NCI-H2171 (cell line): ENCODE measurements at regions not wholly inside any gene's neighbourhood (a gene's known extent, or its start where the extent isn't known, plus 50 kb on each side); places are given as distances from the start of the nearest gene placed in this dataset.
"Not testable (repeated sequence)": the region's sequence is repeated elsewhere in the genome, so short reads cannot be mapped to it uniquely, and the experiment has no call there.

Experiments used
- DNase-seq: peaks from one replicate; lab custom pipeline; 2025; lab: John Stamatoyannopoulos, UW

DNA sequence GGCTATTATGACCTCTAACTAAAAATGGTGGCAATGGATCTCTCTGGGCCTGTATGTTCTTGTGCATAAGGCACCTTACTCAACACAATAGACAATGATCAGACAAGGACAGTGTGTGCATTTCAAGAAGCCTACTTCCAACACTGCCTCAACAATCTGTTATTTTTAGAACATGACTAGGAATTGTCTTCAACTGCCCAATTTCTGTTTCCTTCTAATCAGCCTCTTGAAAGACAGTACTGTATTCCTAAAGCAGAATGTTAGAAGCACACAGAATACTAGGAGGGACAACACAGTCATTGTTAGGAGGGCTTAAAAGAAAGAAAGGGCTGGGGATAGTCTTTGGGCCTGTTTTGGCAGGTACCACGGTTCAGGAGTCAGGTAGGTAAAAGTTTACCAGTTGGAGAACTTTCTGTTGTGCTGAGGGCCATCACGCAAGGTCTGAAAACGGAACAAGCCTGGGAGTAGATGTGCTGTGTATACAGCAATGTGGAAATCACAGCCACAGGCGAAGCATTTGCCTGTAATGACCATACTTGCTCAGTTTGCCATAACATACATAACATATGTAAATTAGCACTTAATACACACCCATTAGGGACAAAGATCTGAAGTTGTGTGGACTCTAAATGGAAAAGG lies 100.8 kb upstream of the ATXN3L start:
- no peak for DNase-seq

DNA sequence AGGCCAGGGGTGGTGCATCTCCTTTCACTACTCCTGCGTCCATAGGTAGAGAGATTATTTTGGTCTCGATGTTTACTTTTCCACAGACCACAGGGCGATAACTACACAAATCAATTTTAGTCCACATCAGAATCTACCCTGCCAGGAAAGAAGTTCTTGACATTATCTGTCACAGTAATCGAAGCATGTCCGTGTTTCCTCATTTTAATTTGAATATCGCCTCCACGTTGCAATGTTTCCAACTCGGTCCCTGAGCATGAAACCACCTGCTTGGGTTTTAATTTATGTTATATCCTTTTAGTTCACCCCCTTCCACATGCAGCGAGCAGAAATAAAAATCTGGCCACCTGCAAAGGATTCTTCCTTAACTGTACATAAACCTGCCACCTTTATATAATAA lies 100.1 kb upstream of the ATXN3L start:
- no peak for DNase-seq

GRCh38 chrX:13419276-13419675 lies 99.4 kb upstream of the ATXN3L start:
- DNase-seq: no peak

- no peak for DNase-seq
These were observed 98.6 kb upstream of the ATXN3L start for GRCh38 chrX:13418126-13419097.

DNA sequence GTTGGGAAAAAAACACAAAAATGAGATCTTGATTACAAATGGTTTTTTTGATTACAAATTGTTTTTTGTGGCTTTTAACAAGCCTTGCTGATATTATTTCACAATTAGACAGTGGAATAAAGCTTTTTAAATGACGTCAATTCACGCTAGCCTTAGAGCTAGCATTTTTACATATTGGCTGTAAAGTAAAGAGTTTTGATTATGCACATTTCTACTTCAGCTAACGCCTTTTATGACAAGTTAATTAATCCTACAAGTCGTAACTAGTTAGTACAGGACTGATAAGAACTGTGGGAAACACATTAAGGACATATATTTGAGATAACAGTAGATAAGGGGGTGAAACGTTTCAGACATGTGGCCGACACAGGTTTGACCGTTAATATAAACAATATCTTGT lies 95.7 kb upstream of the ATXN3L start:
- DNase-seq: no peak

DNA sequence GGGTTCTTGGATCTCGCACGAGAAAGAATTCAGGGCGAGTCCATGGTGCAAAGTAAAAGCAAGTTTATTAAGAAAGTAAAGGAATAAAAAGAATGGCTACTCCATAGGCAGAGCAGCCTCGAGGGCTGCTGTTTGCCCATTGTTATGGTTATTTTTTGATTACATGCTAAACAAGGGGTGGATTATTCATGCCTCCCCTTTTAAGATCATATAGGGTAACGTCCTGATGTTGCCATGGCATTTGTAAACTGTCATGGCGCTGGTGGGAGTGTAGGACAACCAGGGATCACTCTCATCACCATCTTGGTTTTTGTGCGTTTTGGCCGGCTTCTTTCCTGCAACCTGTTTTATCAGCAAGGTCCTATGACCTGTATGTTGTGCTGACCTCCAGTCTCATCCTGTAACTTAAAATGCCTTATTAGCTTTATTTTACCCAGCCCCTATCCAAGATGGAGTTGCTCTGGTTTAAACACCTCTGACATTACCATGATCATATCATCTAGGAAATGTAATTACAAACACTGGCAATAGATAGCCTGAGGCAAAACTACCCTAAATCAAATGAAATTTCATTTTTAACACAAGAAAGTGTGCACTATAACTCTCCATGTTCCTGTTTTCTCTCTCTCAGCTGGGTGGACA lies 94.3 kb upstream of the ATXN3L start:
- no peak for DNase-seq

GRCh38 chrX:13412208-13412600 lies 92.4 kb upstream of the ATXN3L start:
- no peak for DNase-seq

GRCh38 chrX:13411496-13412207 lies 91.8 kb upstream of the ATXN3L start:
- no peak for DNase-seq

DNA sequence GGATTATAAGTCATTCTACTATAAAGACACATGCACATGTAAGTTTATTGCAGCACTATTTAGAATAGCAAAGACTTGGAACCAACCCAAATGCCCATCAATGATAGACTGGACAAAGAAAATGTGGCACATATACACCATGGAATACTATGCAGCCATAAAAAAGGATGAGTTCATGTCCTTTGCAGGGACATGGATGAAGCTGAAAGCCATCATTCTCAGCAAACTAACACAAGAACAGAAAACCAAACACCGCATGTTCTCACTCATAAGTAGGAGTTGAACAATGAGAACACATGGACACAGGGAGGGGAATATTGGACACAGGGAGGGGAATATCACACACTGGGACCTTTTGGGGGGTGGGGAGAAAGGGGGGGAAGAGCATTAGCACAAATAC lies 88.7 kb upstream of the ATXN3L start:
- not testable (repeated sequence) for DNase-seq

DNA sequence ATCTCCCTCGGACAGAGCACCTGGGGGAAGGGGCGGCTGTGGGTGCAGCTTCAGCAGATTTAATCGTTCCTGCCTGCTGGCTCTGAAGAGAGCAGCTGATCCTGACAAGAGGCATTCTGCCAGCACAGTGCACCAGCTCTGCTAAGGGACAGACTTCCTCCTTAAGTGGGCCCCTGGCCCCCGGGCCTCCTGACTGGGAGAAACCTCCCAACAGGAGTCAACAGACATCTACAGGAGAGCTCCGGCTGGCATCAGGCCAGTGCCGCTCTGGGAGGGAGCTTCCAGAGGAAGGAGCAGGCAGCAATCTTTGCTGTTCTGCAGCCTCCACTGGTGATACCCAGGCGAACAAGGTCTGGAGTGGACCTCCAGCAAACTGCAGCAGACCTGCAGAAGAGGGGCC lies 84.9 kb upstream of the ATXN3L start:
- DNase-seq: peak; percentile 42

DNA sequence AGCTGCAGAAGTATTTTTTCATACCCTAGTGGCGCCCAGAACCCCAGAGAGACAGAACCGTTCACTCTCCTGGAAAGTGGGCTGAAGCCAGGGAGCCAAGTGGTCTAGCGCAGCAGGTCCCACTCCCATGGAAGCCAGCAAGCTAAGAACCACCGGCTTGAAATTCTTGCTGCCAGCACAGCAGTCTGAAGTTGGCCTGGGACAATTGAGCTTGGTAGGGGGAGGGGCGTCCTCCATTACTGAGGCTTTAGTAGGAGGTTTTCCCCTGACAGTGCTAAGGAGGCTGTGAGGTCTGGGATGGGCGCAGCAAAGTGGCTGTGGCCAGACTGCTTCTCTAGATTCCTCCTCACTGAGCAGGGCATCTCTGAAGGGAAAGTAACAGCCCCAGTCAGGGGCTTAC lies 84.5 kb upstream of the ATXN3L start:
- no peak for DNase-seq

DNA sequence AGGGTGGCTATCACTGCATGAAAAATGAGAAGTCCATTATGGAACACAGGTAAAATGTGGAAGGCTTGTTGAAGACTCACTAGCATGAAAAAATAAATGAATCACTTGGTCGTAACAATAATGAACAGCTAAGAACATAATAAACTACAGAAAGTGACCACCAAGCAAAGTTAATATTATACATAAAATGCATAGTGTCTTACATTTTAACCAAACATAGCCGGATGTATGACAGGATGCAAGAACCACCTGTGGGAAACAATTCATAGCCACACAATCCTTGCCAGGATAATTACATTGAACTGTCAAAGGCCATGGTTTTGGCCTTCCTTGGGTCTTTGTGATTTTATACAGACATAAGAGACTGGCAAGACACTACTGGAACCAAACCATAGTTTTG lies 81.9 kb upstream of the ATXN3L start:
- no peak for DNase-seq

DNA sequence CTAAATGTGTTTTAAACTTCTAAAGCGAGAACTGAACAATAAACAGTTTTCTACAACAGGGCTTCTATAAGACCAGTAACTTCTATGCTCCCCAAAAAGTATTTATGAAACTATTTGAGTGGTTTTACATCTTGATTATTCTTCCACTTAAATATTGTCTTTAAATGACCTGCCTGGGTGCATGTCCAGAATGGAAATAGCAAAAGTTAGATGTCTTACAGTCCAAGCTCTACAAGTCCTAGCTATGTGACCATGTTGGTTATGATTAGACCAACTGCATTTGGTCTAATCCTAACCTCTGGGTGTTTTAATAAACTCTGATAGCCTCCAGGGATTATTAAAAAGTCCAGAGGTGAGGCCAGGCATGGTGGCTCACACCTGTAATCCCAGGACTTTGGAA lies 79.0 kb upstream of the ATXN3L start:
- no peak for DNase-seq

GRCh38 chrX:13397878-13398818 lies 78.3 kb upstream of the ATXN3L start:
- DNase-seq: no peak

DNA sequence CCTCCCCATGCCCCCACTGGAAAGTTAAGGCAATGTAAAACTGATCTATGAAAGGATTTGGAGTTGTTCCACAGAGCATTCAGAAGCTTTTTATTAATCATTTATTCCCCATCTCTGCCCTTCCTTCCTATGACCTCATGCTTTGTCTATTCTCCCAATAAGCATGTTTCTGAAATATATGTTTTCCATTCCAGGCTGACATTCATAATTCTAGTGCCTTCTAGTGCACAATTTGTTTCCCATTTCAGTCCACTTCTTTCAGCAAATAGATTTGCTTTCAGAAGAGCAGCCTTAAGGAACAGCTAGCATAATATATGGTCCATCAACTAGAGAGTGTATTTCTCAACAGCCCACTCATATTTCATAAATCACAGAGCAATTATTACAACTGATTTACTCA lies 77.1 kb upstream of the ATXN3L start:
- no peak for DNase-seq

DNA sequence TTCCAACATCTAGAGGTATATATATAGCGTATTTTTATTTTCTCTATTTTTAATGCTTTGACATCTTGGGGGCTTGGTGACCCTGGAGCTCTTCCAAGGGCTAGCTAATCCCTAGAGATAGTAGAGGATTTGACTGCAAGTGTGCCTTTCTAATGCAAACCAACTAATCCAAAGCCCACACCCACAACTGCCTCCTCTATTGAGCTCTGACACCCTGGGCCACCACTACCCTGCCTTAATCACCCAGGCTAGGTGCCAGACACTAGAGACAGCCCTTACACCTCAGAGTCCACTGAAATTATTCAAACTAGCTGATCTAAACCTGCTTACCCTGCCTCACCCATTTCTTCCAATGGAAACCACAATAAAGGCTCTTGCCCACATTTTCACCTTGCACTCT lies 69.6 kb upstream of the ATXN3L start:
- DNase-seq: no peak

DNA sequence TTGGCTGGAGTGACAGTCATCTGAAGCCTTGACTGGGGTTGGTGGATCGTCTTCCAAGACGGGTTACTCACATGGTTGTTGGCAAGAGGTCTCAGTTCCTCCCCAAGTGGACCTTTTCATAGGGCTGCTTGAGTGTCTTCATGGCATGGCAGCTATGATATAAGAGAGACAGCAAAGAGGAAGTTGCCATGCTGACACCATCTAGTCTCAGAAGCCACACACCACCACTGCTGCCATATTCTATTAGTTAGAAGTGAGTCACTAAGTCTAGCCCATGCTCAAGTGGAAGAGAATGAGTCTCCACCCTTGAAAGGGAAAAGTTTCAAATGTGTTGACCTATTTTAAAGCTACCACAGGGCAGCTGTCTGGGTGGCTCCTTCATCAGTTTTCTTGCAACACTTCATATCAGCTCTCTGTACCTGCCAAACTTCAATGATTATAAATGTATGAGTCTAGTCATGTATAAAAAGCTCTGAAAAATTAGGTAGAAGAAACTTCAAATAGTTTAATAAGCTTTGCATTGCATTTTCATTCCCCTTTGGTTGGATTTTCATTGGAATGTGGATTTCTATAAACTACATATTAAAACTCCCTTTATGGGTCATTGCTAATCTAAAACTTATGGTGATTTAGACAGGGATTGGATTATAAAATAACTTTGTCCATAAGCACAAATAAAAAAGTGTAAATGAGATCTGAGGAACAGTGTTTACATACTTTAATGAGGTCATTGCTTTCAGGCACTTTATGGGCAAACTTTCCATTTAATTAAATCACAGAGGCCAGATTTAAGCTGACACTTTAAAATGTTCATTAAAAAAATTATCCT lies 68.0 kb upstream of the ATXN3L start:
- DNase-seq: no peak

- no peak for DNase-seq
These were observed 66.8 kb upstream of the ATXN3L start for GRCh38 chrX:13386636-13387035.

DNA sequence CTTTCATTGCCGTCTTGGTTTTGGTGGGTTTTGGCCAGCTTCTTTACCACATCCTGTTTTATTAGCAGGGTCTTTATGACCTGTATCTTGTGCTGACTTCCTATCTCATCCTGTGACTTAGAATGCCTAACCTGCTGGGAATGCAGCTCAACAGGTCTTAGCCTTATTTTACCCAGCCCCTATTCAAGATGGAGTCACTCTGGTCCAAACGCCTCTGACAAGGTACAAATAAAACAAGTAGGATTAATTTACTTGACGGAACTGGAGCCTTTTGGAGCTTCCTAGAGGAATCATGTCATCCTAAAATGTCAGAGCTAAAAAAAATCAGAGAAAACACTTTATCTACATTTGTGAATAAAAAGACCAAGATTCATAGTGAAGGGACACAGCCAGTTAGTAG lies 66.2 kb upstream of the ATXN3L start:
- DNase-seq: no peak

DNA sequence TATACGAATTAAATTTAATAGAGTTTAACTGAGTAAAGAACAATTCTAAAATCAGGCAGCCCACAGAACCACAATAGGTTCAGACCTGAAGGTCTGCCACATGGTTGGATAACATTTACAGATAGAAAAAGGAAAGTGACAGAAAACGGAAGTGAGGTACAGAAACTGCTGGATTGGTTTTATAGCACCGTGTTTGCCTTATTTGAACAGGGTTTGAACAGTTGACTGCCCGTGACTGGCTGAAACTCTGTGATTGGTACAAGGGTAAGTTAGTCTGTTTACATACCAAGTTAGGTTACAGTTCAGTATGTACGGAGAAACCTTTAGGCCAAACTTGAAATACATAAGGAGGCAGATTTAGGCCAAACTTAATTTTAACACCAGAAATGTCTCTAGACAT lies 64.1 kb upstream of the ATXN3L start:
- DNase-seq: no peak
